Ovary (tissue), 3 donors: ENCODE measurements at regions not wholly inside any gene's neighbourhood (a gene's known extent, or its start where the extent isn't known, plus 50 kb on each side); places are given as distances from the start of the nearest gene placed in this dataset.

Source experiments
- EP300 ChIP-seq: sonication (generic); formaldehyde crosslinking; IDR thresholded peaks from one replicate; pipeline ENCODE4 v1.6.1; 2017; ENCODE audit warnings: antibody characterized with exemption
- POLR2A ChIP-seq: fragments of 450-650 bp; IDR thresholded peaks from one replicate; pipeline ENCODE4 v1.6.1; 2017; ENCODE audit warnings: antibody characterized with exemption, mild to moderate bottlenecking, moderate library complexity
- TF ChIP-seq, protein P1 (sequence below), 3 donors: fragments of 450-650 bp in 2 of 3; fragments of 200-600 bp in 1 of 3; IDR thresholded peaks; one replicate each; pipeline versions ENCODE4 v1.5.1 to v1.8.0; 2016 to 2022; ENCODE audit warnings: antibody characterized with exemption in 3 of 3, mild to moderate bottlenecking in 1 of 3
- donor health status: DM: no; HTN: no; CAD: no.

DNA sequence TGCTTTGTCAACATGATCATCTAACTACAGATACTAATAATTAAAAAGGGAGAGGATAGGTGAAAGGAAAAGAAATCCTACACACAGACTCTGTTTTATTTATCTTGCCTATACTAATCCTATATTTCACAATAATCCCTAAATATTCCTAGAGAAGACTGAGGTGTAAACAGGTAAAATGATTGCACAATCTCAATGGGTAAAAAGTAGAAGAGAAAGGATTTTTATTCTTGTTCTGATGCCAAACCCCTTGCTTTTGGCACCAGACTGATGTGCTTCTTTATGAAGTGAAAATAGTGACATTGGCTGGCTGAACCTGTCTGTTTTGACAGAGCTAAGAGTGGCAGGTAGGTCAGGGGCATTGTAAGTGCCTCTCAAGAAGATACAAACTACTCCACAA lies 101.9 kb upstream of the ZPLD1 start:
- no peak for TF ChIP-seq EP300
- TF ChIP-seq, protein P1, sequence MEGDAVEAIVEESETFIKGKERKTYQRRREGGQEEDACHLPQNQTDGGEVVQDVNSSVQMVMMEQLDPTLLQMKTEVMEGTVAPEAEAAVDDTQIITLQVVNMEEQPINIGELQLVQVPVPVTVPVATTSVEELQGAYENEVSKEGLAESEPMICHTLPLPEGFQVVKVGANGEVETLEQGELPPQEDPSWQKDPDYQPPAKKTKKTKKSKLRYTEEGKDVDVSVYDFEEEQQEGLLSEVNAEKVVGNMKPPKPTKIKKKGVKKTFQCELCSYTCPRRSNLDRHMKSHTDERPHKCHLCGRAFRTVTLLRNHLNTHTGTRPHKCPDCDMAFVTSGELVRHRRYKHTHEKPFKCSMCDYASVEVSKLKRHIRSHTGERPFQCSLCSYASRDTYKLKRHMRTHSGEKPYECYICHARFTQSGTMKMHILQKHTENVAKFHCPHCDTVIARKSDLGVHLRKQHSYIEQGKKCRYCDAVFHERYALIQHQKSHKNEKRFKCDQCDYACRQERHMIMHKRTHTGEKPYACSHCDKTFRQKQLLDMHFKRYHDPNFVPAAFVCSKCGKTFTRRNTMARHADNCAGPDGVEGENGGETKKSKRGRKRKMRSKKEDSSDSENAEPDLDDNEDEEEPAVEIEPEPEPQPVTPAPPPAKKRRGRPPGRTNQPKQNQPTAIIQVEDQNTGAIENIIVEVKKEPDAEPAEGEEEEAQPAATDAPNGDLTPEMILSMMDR (IDR thresholded peaks at IDR 0.05) = no peak
- TF ChIP-seq POLR2A = no peak
